GM10248 (cell line): ENCODE measurements at regions not wholly inside any gene's neighbourhood (a gene's known extent, or its start where the extent isn't known, plus 50 kb on each side); places are given as distances from the start of the nearest gene placed in this dataset.

Experiments
- CTCF ChIA-PET: fragments of 300-600 bp; sonication (Branson Sonifier 250); formaldehyde crosslinking; extraction: SDS; loops from one replicate; lab custom pipeline; 2021; ENCODE audit warnings: antibody characterized with exemption; lab: Yijun Ruan, JAX
- POLR2A ChIA-PET: fragments of 350-650 bp; sonication (Branson Sonifier 250); formaldehyde crosslinking; extraction: SDS; loops from one replicate; lab custom pipeline; 2020; ENCODE audit warnings: antibody characterized with exemption; lab: Yijun Ruan, JAX
- DNase-seq: peaks from one replicate; pipeline ENCODE4 v3.0.0; 2012; ENCODE audit errors: extremely low spot score
- CTCF ChIP-seq: IDR thresholded peaks from 2 replicates; pipeline ENCODE4 v1.5.1; 2012; ENCODE audit warnings: mild to moderate bottlenecking, low read depth; ENCODE audit errors: extremely low read depth, missing control alignments, control extremely low read depth

- CTCF ChIA-PET, result no interaction called here
- no peak for TF ChIP-seq CTCF
- POLR2A ChIA-PET, result no interaction called here
- DNase-seq, result no peak
Measured at GRCh38 chr5:88401228-88401627, 132.6 kb upstream of the TMEM161B start.

- no peak for DNase-seq
- TF ChIP-seq CTCF, result no peak
- ChIA-PET CTCF (interaction anchor here (1.3 kb wide), 1 partner anchor 16 kb away, joined by 3 read pairs; no protein-coding TSS in a partner anchor), POLR2A (no interaction called here)
Measured at GRCh38 chr5:88399561-88399960, 130.9 kb upstream of the TMEM161B start.

- CTCF ChIA-PET, result interaction anchor here (1.2 kb wide), 1 partner anchor 282 kb away, joined by 3 read pairs; no protein-coding TSS in a partner anchor
- POLR2A ChIA-PET, result no interaction called here
- no peak for TF ChIP-seq CTCF
Measured at GRCh38 chr5:88398316-88398715, 129.7 kb upstream of the TMEM161B start.

GRCh38 chr5:88396751-88397281, 128.2 kb upstream of the TMEM161B start:
- no peak for TF ChIP-seq CTCF
- CTCF ChIA-PET, result interaction anchor here (1.1 kb wide), 1 partner anchor 12 kb away, joined by 3 read pairs; no protein-coding TSS in a partner anchor
- POLR2A ChIA-PET, result no interaction called here

More at GRCh38 chr5:88398316-88398715, 129.7 kb upstream of the TMEM161B start:
- no peak for DNase-seq

GRCh38 chr5:88396000-88396535, 127.4 kb upstream of the TMEM161B start:
- CTCF ChIA-PET, result interaction anchor here (1.1 kb wide), 2 partner anchors 11 to 20 kb away, joined by 3 read pairs; no protein-coding TSS in a partner anchor
- POLR2A ChIA-PET, result no interaction called here
- no peak for TF ChIP-seq CTCF
- DNase-seq, result no peak

More at GRCh38 chr5:88396751-88397281, 128.2 kb upstream of the TMEM161B start:
- no peak for DNase-seq

- no peak for TF ChIP-seq CTCF
- no peak for DNase-seq
- POLR2A ChIA-PET, result no interaction called here
- CTCF ChIA-PET, result interaction anchor here (1.1 to 3.1 kb wide), 2 partner anchors 11 to 21 kb away, joined by 3 to 11 read pairs; no protein-coding TSS in a partner anchor
Measured at GRCh38 chr5:88395264-88395663, 126.6 kb upstream of the TMEM161B start.
